ENCODE measurements at regions not wholly inside any gene's neighbourhood (a gene's known extent, or its start where the extent isn't known, plus 50 kb on each side); places are given as distances from the start of the nearest gene placed in this dataset.

DNA sequence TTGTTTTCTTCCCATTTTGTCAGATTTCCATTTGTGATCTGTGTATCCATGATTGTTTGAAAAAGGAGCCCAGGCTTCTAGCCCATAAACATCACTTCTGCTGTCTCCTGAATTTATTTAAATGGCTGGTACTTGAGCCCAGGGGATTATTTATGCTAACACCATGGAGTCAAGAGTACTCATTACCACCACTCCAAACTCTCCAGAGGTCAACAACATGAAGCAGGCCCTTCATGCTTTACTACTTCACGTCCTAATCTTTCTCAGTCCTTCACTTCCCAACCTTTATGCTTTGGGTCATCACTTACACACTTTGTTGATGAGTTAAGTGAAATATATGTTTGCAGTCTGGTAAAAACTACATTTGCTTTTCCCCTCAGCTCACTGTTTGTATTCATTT, 247.8 kb downstream of the BMP2 start:
- ChIA-PET CTCF (interaction anchor here (1.8 kb wide), 1 partner anchor 186 kb away, joined by 4 read pairs; no protein-coding TSS in a partner anchor), POLR2A (no interaction called here)
- no peak overlapping the region for H3K4me3 ChIP-seq (ENCODE audit: low read depth, low read length)
- H3K36me3 ChIP-seq (ENCODE audit: control insufficient read depth in 2 of 2, insufficient read depth in 1 of 2, low read length in 2 of 2): no peaks in the 10 kb centered on the region
- TF ChIP-seq ZNF16 (tag by site-specific recombination; IDR thresholded peaks at IDR 0.05; ENCODE audit: low read depth) (no peak), ZNF596 (tag by site-specific recombination; IDR thresholded peaks at IDR 0.05) (no peak), YY1 (tag by site-specific recombination; IDR thresholded peaks at IDR 0.05) (no peak), ZNF391 (tag by site-specific recombination; IDR thresholded peaks at IDR 0.05; ENCODE audit: borderline replicate concordance, low read depth) (no peak), ZNF560 (tag by site-specific recombination; IDR thresholded peaks at IDR 0.05; ENCODE audit: borderline replicate concordance) (no peak), KLF9 (tag by site-specific recombination; IDR thresholded peaks at IDR 0.05; ENCODE audit: low read depth) (no peak), MZF1 (tag by site-specific recombination; IDR thresholded peaks at IDR 0.05; ENCODE audit: borderline replicate concordance) (no peak), ZNF37A (tag by site-specific recombination; IDR thresholded peaks at IDR 0.05) (no peak)
- TF ChIP-seq, protein P1, sequence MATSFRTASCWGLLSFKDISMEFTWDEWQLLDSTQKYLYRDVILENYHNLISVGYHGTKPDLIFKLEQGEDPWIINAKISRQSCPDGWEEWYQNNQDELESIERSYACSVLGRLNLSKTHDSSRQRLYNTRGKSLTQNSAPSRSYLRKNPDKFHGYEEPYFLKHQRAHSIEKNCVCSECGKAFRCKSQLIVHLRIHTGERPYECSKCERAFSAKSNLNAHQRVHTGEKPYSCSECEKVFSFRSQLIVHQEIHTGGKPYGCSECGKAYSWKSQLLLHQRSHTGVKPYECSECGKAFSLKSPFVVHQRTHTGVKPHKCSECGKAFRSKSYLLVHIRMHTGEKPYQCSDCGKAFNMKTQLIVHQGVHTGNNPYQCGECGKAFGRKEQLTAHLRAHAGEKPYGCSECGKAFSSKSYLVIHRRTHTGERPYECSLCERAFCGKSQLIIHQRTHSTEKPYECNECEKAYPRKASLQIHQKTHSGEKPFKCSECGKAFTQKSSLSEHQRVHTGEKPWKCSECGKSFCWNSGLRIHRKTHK (tag by site-specific recombination; IDR thresholded peaks at IDR 0.05): no peak
- TF ChIP-seq, protein P2, sequence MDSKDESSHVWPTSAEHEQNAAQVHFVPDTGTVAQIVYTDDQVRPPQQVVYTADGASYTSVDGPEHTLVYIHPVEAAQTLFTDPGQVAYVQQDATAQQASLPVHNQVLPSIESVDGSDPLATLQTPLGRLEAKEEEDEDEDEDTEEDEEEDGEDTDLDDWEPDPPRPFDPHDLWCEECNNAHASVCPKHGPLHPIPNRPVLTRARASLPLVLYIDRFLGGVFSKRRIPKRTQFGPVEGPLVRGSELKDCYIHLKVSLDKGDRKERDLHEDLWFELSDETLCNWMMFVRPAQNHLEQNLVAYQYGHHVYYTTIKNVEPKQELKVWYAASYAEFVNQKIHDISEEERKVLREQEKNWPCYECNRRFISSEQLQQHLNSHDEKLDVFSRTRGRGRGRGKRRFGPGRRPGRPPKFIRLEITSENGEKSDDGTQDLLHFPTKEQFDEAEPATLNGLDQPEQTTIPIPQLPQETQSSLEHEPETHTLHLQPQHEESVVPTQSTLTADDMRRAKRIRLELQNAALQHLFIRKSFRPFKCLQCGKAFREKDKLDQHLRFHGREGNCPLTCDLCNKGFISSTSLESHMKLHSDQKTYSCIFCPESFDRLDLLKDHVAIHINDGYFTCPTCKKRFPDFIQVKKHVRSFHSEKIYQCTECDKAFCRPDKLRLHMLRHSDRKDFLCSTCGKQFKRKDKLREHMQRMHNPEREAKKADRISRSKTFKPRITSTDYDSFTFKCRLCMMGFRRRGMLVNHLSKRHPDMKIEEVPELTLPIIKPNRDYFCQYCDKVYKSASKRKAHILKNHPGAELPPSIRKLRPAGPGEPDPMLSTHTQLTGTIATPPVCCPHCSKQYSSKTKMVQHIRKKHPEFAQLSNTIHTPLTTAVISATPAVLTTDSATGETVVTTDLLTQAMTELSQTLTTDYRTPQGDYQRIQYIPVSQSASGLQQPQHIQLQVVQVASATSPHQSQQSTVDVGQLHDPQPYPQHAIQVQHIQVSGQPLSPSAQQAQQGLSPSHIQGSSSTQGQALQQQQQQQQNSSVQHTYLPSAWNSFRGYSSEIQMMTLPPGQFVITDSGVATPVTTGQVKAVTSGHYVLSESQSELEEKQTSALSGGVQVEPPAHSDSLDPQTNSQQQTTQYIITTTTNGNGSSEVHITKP (tag by site-specific recombination; IDR thresholded peaks at IDR 0.05): no peak
- H3K27ac ChIP-seq (ENCODE audit: extremely low read depth, low read depth, low read length): no peak overlapping the region
- H3K9me3 ChIP-seq (ENCODE audit: control insufficient read depth, insufficient read depth, low read depth, low read length): no peaks in the 10 kb centered on the region
- no peaks in the 10 kb centered on the region for H3K4me1 ChIP-seq (ENCODE audit: control insufficient read depth, insufficient read depth, low read length)

DNA sequence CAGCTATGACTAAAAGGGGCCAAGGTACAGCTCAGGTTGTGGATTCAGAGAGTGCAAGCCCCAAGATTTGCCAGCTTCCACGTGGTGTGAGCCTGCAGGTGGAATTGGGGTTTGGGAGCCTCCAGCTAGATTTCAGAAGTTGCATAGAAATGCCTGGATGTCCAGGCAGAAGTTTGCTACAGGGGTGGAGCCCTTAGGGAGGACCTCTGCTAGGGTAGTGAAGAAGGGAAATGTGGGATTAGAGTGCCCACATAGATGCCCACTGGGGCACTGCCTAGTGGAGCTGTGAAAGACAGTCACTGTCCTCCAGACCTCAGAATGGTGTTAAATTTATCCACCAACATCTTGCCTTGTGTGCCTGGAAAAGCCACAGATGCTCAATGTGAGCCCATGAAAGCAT, 255.1 kb downstream of the BMP2 start:
- no peak overlapping the region for H3K4me3 ChIP-seq (ENCODE audit: low read depth, low read length)
- ChIA-PET CTCF (no interaction called here), POLR2A (no interaction called here)
- H3K36me3 ChIP-seq (ENCODE audit: control insufficient read depth in 2 of 2, insufficient read depth in 1 of 2, low read length in 2 of 2): no peaks in the 10 kb centered on the region
- H3K27ac ChIP-seq (ENCODE audit: extremely low read depth, low read depth, low read length): no peak overlapping the region
- TF ChIP-seq, protein P3, sequence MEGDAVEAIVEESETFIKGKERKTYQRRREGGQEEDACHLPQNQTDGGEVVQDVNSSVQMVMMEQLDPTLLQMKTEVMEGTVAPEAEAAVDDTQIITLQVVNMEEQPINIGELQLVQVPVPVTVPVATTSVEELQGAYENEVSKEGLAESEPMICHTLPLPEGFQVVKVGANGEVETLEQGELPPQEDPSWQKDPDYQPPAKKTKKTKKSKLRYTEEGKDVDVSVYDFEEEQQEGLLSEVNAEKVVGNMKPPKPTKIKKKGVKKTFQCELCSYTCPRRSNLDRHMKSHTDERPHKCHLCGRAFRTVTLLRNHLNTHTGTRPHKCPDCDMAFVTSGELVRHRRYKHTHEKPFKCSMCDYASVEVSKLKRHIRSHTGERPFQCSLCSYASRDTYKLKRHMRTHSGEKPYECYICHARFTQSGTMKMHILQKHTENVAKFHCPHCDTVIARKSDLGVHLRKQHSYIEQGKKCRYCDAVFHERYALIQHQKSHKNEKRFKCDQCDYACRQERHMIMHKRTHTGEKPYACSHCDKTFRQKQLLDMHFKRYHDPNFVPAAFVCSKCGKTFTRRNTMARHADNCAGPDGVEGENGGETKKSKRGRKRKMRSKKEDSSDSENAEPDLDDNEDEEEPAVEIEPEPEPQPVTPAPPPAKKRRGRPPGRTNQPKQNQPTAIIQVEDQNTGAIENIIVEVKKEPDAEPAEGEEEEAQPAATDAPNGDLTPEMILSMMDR (tag by site-specific recombination; IDR thresholded peaks at IDR 0.05): no peak
- TF ChIP-seq ZNF202 (tag by site-specific recombination; IDR thresholded peaks at IDR 0.05; ENCODE audit: borderline replicate concordance) (no peak), ZNF596 (tag by site-specific recombination; IDR thresholded peaks at IDR 0.05) (no peak), TRIM28 (IDR thresholded peaks at IDR 0.05; ENCODE audit: borderline replicate concordance, low read length) (peak; percentile 66; the same call in 1 of the 2 replicates), ZNF121 (tag by site-specific recombination; IDR thresholded peaks at IDR 0.05) (no peak), ZBTB1 (tag by site-specific recombination; IDR thresholded peaks at IDR 0.05) (no peak), ZNF747 (tag by site-specific recombination; IDR thresholded peaks at IDR 0.05) (no peak), ZNF416 (tag by site-specific recombination; IDR thresholded peaks at IDR 0.05) (no peak), ZNF48 (tag by site-specific recombination; IDR thresholded peaks at IDR 0.05) (no peak), SETDB1 (IDR thresholded peaks at IDR 0.05; ENCODE audit: insufficient read length, low read length) (peak; percentile 89), RBAK (tag by site-specific recombination; IDR thresholded peaks at IDR 0.05) (no peak), ZNF610 (tag by site-specific recombination; IDR thresholded peaks at IDR 0.05; ENCODE audit: borderline replicate concordance) (no peak), ZNF146 (tag by site-specific recombination; IDR thresholded peaks at IDR 0.05) (no peak), MZF1 (tag by site-specific recombination; IDR thresholded peaks at IDR 0.05; ENCODE audit: borderline replicate concordance) (no peak), ZBTB8A (tag by site-specific recombination; IDR thresholded peaks at IDR 0.05) (no peak)
- no peaks in the 10 kb centered on the region for H3K9me3 ChIP-seq (ENCODE audit: control insufficient read depth, insufficient read depth, low read depth, low read length)
- no peaks in the 10 kb centered on the region for H3K4me1 ChIP-seq (ENCODE audit: control insufficient read depth, insufficient read depth, low read length)
